ENCODE measurements at regions not wholly inside any gene's neighbourhood (a gene's known extent, or its start where the extent isn't known, plus 50 kb on each side); places are given as distances from the start of the nearest gene placed in this dataset.

DNA sequence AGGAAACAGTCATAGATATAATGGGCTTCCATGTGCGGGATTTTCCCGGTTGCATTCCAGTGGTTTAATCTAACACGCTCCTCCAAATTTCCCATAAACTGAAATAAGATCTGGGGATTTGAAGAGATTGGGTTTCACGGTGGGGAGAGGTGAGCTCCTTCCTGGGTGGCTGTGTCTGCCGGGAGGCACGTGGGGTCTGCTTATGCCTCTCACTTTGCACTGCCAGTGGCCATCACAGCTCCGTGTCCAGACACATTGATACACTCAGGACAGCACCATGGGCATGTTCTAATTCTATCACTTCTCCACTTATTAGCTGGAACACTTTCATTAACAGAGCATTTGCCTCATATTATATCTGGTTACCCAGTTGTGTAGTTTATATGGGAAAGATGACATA lies 73.4 kb downstream of the SOX1 start:
- intact Hi-C loops (cut with DNase I, micrococcal nuclease), result no loop called here

DNA sequence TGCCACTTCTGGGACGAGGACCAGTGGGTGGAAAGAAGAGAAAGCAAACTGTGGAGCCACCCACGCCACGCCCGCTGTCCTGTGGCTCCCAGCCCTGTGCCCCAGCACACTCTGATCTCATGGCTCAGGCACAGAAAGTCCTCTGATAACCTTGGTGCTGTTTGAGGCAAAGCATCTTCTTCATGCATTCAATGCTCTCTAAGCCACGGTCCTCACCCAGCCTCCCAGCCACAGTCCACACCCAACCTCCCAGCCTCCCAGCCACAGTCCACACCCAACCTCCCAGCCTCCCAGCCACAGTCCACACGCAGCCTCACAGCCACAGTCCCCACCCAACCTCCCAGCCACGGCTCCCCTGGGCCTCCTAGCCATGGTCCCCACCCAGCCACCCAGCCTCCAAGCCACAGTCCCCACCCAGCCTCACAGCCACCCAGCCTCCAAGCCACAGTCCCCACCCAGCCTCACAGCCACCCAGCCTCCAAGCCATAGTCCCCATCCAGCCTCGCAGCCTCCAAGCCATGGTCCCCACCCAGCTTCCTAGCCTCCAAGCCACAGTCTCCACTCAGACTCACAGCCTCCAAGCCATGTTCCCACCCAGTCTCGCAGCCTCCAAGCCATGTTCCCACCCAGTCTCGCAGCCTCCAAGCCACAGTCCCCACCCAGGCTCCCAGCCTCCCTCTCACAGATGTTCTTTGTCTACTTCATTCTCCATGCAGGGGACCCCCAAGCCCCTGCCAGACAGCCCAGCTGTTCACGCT lies 74.9 kb downstream of the SOX1 start:
- ChIA-PET CTCF (no interaction called here), POLR2A (no interaction called here)
- Histone ChIP-seq H3K9me3 (ENCODE audit: control insufficient read depth in 1 of 2, insufficient read depth in 1 of 2, low read length in 2 of 2) (peaks cover 0 to 14% of the 10 kb centered on the region in 2 experiments), H3K36me3 (ENCODE audit: insufficient read depth, low read length) (no peaks in the 10 kb centered on the region), H3K4me3 (ENCODE audit: low read length) (no peak overlapping the region), H3K4me1 (ENCODE audit: insufficient read depth, low read length) (no peaks in the 10 kb centered on the region), H3K27me3 (ENCODE audit: control insufficient read depth in 1 of 2, insufficient read depth in 2 of 2, low read length in 2 of 2) (peaks cover 0 to 2% of the 10 kb centered on the region in 2 experiments), H3K27ac (ENCODE audit: low read depth in 1 of 2, low read length in 2 of 2) (no peak overlapping the region)
- no peaks in the 10 kb centered on the region for H3K9me3 Mint-ChIP-seq
- H3K27me3 Mint-ChIP-seq, result peaks cover 13% of the 10 kb centered on the region
- DNase-seq, result no peak
- H3K4me1 Mint-ChIP-seq (ENCODE audit: low read depth), result no peaks in the 10 kb centered on the region
- H3K27ac Mint-ChIP-seq, result no peak overlapping the region
- TF ChIP-seq, protein P1, sequence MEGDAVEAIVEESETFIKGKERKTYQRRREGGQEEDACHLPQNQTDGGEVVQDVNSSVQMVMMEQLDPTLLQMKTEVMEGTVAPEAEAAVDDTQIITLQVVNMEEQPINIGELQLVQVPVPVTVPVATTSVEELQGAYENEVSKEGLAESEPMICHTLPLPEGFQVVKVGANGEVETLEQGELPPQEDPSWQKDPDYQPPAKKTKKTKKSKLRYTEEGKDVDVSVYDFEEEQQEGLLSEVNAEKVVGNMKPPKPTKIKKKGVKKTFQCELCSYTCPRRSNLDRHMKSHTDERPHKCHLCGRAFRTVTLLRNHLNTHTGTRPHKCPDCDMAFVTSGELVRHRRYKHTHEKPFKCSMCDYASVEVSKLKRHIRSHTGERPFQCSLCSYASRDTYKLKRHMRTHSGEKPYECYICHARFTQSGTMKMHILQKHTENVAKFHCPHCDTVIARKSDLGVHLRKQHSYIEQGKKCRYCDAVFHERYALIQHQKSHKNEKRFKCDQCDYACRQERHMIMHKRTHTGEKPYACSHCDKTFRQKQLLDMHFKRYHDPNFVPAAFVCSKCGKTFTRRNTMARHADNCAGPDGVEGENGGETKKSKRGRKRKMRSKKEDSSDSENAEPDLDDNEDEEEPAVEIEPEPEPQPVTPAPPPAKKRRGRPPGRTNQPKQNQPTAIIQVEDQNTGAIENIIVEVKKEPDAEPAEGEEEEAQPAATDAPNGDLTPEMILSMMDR (IDR thresholded peaks at IDR 0.05), result no peak
- H3K36me3 Mint-ChIP-seq (ENCODE audit: low read depth), result no peaks in the 10 kb centered on the region
- ATAC-seq (ENCODE audit: poor library complexity), result no peak
- intact Hi-C loops (cut with DNase I, micrococcal nuclease), result no loop called here
- no peak overlapping the region for H3K4me3 Mint-ChIP-seq

More for the DNA sequence above, 73.4 kb downstream of the SOX1 start:
- TF ChIP-seq, protein P1 (IDR thresholded peaks at IDR 0.05), result no peak
- Mint-ChIP-seq H3K36me3 (ENCODE audit: low read depth) (no peaks in the 10 kb centered on the region), H3K4me1 (ENCODE audit: low read depth) (no peaks in the 10 kb centered on the region), H3K4me3 (no peak overlapping the region), H3K9me3 (no peaks in the 10 kb centered on the region), H3K27ac (no peak overlapping the region), H3K27me3 (peaks cover 13% of the 10 kb centered on the region)
- CTCF ChIA-PET, result no interaction called here
- H3K27me3 ChIP-seq (ENCODE audit: control insufficient read depth in 1 of 2, insufficient read depth in 2 of 2, low read length in 2 of 2), result peaks cover 0 to 2% of the 10 kb centered on the region in 2 experiments
- no peak overlapping the region for H3K4me3 ChIP-seq (ENCODE audit: low read length)
- H3K4me1 ChIP-seq (ENCODE audit: insufficient read depth, low read length), result no peaks in the 10 kb centered on the region
- DNase-seq, result no peak
- POLR2A ChIA-PET, result no interaction called here
- H3K27ac ChIP-seq (ENCODE audit: low read depth in 1 of 2, low read length in 2 of 2), result no peak overlapping the region
- ATAC-seq (ENCODE audit: poor library complexity), result no peak
- peaks cover 0 to 8% of the 10 kb centered on the region in 2 experiments for H3K9me3 ChIP-seq (ENCODE audit: control insufficient read depth in 1 of 2, insufficient read depth in 1 of 2, low read length in 2 of 2)
- H3K36me3 ChIP-seq (ENCODE audit: insufficient read depth, low read length), result no peaks in the 10 kb centered on the region

DNA sequence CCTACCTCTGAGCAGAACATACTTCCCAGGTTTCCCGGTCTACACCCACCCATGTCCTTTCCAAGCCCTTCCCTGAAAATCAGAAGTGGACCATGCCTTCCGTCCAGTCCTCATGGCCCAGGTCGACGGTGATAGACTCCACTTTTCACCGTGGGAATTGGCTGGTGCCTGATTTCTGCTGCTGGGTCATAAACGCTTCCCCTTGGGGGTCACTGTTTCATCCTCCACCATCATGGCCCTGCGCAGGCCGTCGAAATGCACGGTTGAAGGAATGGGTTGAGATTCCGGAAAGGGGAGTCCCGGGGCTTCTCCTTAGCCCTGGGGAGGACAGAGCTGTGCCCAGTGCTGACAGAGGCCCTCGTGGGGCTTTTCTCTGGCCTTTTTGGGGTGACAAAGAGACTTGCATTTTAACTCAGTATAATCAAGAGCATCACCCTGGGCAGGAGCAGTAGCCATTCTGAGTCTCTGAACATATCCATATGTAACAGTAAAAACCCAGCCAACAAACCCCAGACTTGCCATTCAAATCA lies 75.5 kb downstream of the SOX1 start:
- no peak for ATAC-seq (ENCODE audit: poor library complexity)
- peaks cover 0 to 2% of the 10 kb centered on the region in 2 experiments for H3K27me3 ChIP-seq (ENCODE audit: control insufficient read depth in 1 of 2, insufficient read depth in 2 of 2, low read length in 2 of 2)
- no peak for DNase-seq
- no peak overlapping the region for H3K4me3 ChIP-seq (ENCODE audit: low read length)
- TF ChIP-seq, protein P1 (IDR thresholded peaks at IDR 0.05), result no peak
- H3K4me1 ChIP-seq (ENCODE audit: insufficient read depth, low read length), result no peaks in the 10 kb centered on the region
- H3K4me1 Mint-ChIP-seq (ENCODE audit: low read depth), result no peaks in the 10 kb centered on the region
- no peaks in the 10 kb centered on the region for H3K9me3 Mint-ChIP-seq
- H3K36me3 ChIP-seq (ENCODE audit: insufficient read depth, low read length), result no peaks in the 10 kb centered on the region
- intact Hi-C loops (cut with DNase I, micrococcal nuclease), result no loop called here
- no peak overlapping the region for H3K27ac Mint-ChIP-seq
- H3K27me3 Mint-ChIP-seq, result peaks cover 13% of the 10 kb centered on the region
- H3K36me3 Mint-ChIP-seq (ENCODE audit: low read depth), result no peaks in the 10 kb centered on the region
- peaks cover 0 to 10% of the 10 kb centered on the region in 2 experiments for H3K9me3 ChIP-seq (ENCODE audit: control insufficient read depth in 1 of 2, insufficient read depth in 1 of 2, low read length in 2 of 2)
- no peak overlapping the region for H3K4me3 Mint-ChIP-seq
- CTCF ChIA-PET, result no interaction called here
- no peak overlapping the region for H3K27ac ChIP-seq (ENCODE audit: low read depth in 1 of 2, low read length in 2 of 2)
- POLR2A ChIA-PET, result no interaction called here

Data from CD4-positive, alpha-beta T cell (primary cell).